ENCODE measurements at regions not wholly inside any gene's neighbourhood (a gene's known extent, or its start where the extent isn't known, plus 50 kb on each side); places are given as distances from the start of the nearest gene placed in this dataset.
"Not testable (repeated sequence)": the region's sequence is repeated elsewhere in the genome, so short reads cannot be mapped to it uniquely, and the experiment has no call there.

DNA sequence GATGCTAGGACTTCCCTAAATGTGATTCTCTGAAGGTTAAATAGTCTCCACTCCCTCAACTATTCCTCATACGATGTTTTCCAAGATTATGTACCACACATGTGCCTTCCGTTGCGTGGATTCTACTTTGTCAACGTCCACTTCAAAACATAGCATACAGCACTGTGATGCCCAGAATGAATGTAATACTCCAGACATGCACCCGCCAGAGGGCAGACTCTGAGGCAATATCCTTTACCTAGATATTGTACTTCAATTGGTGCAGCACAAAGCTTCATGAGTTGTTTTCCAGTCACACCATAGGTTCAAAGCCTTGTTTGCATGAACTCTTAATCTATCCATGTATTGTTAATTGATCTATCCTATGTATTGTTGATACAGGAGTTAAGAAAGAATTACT, 201.0 kb upstream of the NABP1 start:
- no peak for DNase-seq

DNA sequence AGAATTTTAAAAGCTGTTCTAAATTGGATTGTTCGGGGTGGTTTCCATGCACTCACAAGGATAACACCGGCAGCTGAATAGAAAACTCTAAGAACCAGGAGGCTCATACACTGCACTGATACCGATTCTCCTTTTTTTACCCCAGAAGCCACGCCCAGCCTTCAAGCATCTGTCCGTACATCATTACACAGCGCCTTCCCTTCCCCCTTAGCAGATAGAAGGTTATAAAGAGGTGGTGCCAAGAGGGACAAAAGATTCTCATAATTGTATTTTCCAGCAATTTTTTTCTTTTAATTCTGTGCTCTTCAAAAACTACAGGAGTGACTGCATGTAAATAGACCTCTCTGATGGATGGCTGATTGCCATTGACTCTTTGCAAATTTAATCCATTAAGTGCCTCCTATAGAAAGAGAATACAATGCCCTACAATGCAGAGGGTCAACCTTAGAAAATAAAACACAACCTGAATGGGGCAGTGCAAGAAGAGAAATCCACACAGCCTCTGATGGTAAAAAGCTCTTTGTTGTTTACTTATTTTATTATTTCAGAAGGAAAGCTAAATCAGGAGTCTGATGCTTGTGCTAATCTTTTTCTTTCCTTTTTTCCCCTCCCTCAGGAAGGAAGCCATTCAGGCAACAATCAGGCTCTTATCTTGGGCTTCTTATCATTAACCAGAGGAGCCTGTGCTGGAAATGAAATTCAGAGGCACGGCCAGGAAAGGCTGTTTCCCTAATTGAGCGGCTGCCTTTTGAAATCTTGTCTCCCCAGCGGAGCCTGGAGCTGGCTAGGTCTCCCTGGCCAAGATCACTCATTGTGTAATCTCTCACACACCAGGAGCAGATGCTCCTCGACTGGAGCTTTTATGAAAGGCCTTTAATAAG, 198.9 kb upstream of the NABP1 start:
- no peak for DNase-seq

DNA sequence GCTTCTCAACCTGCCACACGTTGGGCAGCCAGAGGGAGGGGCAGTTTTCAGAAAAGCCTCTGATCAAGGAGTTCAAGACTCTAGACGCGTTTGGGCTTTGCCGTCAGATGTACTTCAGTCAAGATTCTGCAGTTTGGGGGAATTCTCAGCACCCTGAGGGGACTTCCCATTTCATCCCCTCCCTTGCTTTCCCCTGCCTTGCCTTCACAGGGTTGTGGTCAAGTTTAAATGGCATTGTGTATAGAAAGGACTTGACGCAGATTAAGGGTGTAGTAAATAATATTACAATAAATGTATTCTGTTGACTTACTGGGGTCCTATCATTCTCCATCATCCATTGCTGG, 198.3 kb upstream of the NABP1 start:
- no peak for DNase-seq

DNA sequence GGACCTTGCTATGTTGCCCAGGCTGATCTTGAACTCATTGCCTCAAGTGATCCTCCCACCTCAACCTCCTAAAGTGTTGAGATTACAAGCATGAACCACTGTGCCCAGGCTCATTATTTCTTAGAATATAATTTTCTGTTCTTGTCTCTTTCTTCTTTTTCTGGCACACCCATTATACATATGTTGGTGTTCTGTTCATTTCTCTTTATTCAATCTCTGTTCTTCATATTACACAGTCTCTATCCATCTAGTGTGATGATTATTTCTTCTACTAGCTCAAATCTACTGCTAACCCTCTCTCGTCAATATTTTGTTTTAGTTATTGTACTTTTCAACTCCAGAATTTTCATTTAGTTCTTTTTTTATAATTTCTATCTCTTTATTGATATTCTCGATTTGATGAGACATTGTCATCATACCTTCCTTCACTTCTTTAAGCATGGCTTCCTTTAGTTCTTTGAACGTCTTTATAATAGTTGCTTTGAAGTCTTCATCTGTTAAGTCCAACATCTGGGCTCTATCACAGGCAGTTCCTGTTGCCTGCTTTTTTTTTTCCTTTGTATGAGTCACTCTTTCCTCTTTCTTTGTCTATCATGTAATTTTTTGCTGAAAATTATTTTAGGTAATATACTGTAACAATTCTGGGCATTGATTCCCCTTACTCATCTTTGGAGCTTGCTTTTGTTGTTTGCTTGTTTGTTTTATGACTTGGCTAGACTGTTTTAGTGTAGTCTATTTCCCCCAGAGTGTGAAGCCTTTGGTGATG, 196.4 kb upstream of the NABP1 start:
- DNase-seq, result no peak

DNA sequence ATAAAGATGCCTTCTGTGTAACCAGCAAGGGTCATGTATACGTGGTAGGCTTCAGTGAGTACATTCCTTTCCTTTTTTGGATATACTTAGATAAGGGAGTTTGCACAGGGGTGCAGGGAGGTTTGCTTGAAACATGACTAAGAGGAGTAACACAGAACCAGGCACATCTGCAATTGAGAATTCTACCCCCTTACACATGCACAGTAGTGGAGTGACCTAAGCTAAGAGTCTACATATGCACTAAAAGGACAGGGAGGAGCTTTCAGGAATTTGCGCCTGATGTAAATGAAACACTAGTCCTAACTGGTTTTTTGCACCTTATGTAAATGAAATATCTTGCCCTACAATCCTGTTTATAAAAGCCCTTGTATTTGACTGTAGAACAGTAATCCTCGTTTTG, 194.8 kb upstream of the NABP1 start:
- DNase-seq, result no peak

DNA sequence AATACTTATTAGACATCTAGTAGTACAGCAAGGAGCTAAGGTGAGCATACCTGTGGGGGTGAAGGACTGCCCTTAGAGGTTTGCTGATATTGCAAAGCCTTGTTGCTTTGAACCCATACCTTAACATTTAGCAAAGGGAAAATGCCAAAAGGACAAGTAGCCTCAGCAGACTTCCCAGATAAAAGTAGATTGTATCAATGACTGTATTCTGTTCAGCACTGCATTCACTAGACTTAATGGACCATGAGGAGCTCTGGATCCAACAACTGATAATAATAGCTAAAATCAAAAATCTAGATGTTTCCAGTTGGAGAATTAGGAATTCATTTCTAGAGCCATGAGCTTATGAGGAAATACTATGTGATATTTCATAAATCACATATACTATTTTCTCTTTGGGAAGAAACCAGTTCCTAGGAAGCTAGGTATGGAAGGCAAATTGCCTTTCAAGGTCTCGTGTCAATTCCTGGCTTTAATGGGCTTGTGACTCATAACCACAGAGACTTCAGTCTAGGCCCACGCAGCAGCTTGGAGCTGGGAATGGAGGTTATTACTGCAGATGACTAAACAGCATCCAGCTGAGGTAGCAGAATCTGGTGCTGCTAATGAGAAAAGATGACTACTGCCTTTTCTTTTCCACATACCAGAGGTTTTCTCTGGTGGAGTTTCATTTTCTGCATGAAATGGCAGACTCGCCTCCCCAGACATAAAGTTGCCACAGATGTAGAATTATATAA, 191.2 kb upstream of the NABP1 start:
- DNase-seq, result no peak

DNA sequence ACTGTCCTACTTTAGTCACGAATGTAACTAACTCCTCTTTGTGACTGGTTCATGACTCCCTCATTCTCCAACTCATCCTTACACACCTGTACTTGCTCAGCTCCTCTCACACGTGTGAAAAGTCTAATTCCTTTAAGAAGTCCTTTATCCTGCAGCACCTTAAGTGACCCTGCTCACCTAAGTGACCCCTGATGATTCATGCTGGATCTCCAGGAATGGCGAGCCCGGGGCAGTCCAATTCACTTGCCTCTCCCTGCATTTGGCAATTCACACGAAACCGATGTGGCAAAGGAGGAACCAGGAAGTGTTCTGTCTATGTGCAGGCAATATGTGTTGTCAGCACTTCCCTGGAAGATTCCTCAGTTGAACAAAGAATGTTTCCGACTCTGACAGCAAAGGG, 189.8 kb upstream of the NABP1 start:
- no peak for DNase-seq

DNA sequence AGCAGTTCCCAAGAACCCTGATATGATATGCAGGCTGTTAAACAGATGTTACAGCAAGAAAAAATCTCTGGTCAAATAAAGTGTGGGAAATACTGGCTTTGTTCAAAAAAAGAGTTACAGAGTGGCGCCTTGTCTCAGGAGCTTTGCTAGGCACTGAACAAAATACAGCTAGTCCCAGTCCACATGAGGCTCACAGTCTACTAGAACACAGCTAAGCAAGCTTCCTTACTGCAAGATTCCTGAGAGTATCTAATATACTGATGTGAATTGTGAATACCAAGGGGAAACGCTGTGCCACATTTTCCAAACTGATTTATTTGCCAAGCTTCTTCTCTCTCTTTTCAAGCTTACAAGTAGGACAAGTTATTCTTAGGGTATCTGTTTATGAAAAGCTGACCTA, 188.8 kb upstream of the NABP1 start:
- no peak for DNase-seq

DNA sequence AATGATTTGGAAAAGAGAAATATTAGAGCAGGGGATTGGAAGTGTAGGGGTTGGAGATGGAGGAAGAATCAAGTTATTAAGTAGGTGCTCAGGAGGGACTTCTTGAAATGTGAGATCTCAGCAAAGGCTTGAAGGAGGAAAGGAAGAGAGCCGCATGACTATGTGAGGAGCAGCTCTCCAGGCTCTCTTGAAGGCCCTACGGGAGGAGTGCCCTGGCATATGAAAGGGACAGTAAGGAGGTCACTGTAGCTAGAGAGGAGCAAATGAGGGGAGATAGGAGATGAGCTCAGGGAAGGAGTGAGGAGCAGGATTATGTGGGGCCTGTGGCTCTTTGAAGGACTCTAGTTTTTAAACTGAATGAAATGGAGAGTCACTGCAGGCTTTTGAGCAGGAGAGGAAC, 181.1 kb upstream of the NABP1 start:
- no peak for DNase-seq

DNA sequence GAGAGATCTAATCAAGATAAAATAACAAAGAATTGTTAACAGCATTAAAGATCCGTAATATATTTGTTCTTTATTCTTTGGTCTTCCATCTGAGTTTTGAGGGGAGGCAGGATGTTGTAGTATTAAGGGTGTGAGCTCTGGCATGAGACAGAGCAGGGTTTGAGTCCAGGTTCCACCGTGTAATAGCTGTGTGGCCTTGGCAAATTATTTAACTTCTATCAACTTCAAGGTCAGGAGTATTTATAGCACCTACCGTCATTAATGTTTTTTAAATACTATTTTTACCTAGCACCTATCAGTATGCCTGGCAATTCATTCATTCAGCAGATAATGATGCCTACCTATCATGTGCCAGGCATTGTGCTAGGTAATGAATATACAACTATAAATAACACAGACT, 180.1 kb upstream of the NABP1 start:
- no peak for DNase-seq

DNA sequence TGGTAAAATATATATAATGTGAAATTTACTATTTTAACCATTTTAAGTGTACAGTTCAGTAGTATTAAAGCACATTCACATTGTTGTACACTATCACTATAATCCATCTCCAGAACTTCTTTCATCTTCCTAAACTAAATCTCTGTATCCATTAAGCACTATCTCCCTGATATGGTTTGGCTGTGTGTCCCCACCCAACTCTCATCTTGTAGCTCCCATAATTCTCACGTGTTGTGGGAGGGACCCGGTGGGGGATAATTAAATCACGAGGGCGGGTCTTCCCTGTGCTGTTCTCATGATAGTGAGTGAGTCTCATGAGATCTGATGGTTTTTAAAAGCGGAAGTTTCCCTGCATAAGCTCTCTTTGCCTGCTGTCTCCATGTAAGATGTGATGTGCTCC, 178.9 kb upstream of the NABP1 start:
- DNase-seq, result no peak

DNA sequence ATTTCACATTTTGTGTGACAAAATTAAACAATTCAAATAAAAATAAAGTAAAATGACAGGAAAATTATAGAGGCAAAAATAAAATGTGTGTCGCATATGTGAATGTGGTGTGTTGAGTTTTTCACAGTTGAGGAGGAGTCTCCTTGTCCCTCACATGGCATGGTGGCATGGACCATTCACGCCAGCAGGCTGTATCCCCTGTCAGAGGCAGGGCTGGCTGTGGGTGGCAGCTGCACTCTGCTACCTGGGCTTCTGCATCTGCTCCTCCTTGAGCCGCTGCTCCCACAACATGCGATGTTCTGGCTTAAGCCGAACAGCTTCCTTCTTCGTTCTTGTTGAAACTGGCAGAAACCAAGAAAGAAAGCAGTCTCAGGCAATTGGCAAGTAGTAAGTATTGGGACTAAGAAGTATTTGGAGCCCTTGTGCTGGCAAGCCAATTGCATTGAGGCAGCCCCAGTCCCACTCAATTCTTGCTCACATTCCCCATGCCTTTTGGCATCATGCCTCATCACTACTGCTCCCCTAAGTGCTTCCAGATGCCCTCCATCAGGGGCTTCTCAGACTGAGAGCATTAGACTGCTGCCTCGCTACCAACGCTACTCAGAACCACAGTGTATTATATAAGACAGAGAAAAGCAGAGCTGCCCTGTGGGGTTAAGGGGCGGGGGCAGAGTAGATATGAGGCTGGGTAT, 177.9 kb upstream of the NABP1 start:
- DNase-seq, result no peak

DNA sequence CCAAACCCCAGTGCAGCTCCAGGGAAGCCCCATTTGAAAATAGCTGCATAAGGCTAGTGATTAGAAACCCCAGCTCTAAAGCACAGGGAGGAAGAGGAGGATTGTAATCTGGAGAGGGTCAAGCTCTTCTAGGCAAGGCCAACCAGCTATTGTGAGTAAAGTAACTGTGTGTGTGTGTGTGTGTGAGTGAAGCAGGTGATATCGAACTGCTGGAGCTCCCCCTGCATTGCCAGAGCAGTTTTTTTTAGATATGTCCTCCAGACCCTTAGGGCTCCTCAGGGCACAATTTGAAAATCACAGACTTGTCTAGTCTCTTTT, 177.4 kb upstream of the NABP1 start:
- DNase-seq, result no peak

DNA sequence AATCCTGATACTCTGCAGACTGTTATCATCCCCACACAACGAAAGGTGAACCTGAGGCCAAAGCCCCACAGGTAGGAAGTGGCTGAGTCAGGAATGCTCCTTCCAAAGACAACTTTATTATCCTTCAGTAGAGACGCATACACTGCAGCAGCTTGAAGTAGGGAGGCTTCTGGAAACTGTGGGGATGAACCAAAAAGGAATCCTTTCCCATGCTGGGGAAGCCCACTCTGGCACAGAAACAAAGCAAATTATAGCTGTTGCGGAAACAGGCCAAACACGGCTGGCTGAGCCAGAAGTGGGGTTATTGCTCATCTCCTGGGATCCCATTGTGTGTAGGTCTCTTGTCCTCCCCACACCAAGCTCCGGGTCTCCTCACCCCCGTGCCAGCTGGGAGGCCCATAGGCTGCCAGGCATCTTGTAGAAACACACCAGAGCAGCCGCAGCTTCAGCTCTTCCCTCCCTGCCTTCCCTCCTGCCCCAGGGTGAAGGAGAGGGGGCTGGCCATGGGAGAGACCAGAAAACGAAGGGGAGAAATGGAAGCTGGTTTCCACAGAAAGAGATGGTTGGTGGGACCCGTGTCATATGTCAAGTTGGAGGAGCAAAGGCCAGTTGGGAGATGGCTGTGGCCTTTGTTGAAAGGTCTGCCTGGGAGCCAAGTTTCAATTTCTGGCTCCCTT, 176.9 kb upstream of the NABP1 start:
- no peak for DNase-seq

DNA sequence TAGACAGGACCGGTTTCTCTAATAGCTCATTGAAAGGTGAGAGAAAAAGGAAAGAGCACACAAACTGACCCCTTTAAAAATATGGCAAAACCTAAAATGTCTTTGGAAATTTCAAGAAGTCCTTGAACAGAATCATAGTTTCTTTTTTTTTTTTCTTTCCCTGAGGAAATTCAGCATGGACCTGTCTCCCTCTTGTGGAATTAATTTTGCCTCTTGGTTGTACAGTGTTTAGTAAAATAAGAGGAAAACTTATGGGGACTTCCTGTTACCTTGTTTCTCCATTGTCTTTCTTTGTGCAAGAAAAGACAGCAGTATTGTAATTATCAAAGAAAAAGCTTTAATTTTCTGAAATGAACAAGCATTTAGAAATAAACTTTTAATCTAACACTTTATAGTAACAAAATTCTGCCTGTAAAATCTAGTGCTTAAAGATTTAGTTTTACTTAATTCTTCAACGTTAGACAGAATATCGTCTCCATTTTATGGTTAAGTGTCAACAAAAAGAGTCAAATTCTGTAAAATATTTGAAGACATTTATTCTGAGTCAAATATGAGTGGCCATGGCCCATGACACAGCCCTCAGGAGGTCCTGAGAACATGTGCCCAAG, 176.3 kb upstream of the NABP1 start:
- DNase-seq, result no peak

DNA sequence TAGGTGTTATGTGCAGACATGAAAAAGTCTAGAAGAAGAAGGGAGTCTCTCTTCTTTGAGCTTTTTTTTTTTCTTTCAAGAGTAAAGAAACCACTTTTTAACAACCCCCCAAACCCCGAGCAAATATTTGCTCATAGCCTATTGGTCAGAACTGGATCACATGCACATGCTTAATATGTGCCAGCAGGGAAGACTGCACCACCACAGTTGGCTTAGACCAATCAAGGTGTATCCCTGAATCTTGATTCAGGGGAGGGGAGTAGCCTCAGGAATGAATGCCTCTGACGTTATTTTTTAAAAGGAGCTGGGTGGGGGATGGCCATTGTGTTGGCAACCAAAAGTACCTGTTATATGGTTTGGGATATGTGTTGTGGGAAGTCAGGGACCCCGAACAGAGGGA, 171.4 kb upstream of the NABP1 start:
- DNase-seq, result no peak

DNA sequence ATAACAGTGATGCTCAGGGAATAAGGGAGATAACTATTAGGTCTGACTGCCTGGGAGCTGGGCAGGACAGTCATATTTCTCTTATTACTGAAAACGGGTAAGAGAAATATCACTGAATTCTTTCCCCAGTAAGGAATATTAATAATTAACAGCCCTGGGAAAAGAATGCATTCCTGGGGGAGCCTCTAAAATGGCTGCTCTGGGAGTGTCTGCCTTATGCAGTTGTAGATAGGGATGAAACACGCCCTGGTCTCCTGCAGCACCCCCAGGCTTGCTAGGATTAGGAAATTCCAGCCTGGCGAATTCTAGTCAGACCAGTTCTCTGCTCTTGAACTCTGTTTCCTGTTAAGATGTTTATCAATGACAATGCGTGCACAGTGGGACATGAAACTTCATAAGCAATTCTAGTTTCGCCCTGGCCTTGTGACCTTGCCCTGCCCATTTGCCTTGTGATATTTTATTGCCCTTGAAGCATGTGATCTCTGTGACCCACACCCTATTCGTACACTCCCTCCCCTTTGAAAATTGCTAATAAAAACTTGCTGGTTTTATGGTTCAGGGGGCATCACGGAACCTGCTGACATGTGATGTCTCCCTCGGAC, 170.6 kb upstream of the NABP1 start:
- not testable (repeated sequence) for DNase-seq

DNA sequence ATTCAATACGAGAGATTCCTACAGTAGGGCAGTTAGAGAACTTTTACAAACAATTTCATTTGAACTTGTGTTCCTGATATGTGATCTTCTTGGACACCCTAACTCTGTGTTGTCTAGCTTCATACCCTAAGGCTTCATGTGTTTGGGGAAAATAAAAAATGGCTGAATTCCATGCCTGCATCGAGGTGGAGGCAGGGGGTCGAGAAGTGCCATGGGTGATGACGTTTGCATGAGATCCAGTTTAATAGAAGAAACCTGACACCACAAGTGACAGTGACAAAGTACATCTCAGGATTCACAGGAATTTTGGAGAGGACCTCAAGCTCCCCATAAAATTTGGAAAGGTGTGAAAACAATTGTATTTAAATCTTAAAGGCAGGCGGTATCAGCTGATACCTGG, 169.2 kb upstream of the NABP1 start:
- no peak for DNase-seq

DNA sequence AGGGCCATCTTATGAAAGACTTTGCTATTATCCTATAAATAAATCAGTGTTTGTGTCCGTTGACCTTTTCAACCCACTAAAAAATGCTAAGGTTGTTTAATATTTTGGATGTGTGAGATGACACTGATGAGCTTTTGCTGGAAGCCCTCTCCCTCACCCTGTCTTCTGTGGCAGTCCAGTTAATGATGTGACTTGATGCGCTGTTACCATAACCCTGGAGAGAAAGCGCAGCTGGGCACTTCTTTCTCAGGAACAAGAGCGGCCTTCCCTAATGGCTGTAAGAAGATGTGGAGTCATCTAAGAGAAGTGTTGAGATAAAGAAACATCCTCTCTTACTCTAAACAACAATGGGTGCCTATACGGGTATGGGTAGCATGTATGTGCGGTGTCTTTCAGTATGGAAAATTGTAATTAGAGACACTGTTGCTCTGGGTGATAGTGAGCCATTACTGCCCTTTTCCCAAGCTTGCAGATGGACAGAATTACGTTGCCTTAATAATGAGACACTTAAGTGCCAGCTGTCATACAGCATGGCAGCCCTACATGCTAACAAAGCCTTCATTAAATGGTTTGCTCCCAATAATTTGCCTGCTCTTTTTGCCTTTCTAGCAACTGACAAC, 165.6 kb upstream of the NABP1 start:
- DNase-seq, result no peak

DNA sequence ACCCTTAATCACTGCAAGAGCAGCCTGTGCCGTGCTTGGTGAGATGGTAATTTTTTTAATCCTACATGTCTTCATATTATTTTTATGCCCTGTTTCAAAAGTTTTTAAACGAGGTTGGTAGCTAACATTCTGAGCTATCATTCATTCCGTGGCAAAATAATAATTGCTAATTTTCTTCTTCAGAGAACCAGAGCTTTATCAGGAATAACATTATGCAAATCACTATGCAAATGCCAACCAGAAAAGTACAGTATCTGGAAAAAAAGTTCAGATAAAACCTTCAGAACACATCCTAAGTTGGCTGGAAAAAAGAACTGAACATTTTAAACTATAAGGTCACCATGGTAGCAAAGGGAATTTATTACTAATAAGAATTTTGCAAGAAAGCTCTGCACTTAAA, 165.1 kb upstream of the NABP1 start:
- DNase-seq, result no peak

DNA sequence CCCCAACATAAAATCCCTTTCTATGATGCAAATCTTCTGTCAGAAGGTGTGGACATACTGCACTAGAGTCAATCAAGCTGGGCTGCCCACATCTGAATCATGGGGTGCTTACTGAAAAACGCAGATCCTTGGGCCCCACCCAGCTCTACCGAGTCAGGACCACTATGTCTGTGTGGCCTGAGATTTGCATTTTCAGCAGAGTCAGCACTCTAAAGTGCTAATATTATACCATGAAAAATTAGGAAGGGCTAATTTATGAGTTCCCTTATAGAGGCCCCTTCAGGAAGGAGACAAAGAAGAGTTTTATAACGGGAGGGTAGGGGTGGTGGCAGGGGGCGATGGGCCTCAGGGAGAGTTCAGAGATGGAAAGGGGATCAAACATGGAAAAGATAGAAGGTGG, 163.3 kb upstream of the NABP1 start:
- DNase-seq, result no peak

Data from CD4-positive, alpha-beta T cell treated with Interleukin-6 for 4 hours (primary cell).